ENCODE measurements at regions not wholly inside any gene's neighbourhood (a gene's known extent, or its start where the extent isn't known, plus 50 kb on each side); places are given as distances from the start of the nearest gene placed in this dataset.

- intact Hi-C loops (cut with DNase I; ENCODE audit: low total_unique reads), result no loop called here
- no peak overlapping the region for H3K4me3 ChIP-seq (ENCODE audit: low read depth, poor library complexity, severe bottlenecking)
- DNase-seq (ENCODE audit: low spot score in 2 of 2), result no peak
- TF ChIP-seq POLR2A (IDR thresholded peaks at IDR 0.05), result no peak
- 60 to 62% methylated on average over 6 of the region's 6 CpGs for WGBS, 2 donors
These were observed 87.4 kb upstream of the SLC7A11 start for GRCh38 chr4:138329506-138330070.

- 96% methylated on average over 1 of the region's 1 CpG for WGBS, 2 donors
- intact Hi-C loops (cut with DNase I; ENCODE audit: low total_unique reads), result no loop called here
These were observed 85.2 kb upstream of the SLC7A11 start for GRCh38 chr4:138327338-138327737.

GRCh38 chr4:138320831-138321230, 78.7 kb upstream of the SLC7A11 start:
- no peak for DNase-seq (ENCODE audit: low spot score in 2 of 2)
- intact Hi-C loops (cut with DNase I; ENCODE audit: low total_unique reads), result no loop called here
- no peak overlapping the region for H3K4me3 ChIP-seq (ENCODE audit: low read depth, poor library complexity, severe bottlenecking)
- TF ChIP-seq POLR2A (IDR thresholded peaks at IDR 0.05) (no peak), CTCF (IDR thresholded peaks at IDR 0.05) (no peak)
- 88 to 97% methylated on average over 1 of the region's 1 CpG for WGBS, 2 donors

More at GRCh38 chr4:138327338-138327737, 85.2 kb upstream of the SLC7A11 start:
- TF ChIP-seq CTCF (IDR thresholded peaks at IDR 0.05) (no peak), POLR2A (IDR thresholded peaks at IDR 0.05) (no peak)
- no peak overlapping the region for H3K4me3 ChIP-seq (ENCODE audit: low read depth, poor library complexity, severe bottlenecking)
- DNase-seq (ENCODE audit: low spot score in 2 of 2), result no peak

GRCh38 chr4:138320030-138320429, 77.9 kb upstream of the SLC7A11 start:
- TF ChIP-seq CTCF (IDR thresholded peaks at IDR 0.05) (no peak), POLR2A (IDR thresholded peaks at IDR 0.05) (no peak)
- 91 to 95% methylated on average over 1 of the region's 1 CpG for WGBS, 2 donors
- intact Hi-C loops (cut with DNase I; ENCODE audit: low total_unique reads), result no loop called here
- DNase-seq (ENCODE audit: low spot score in 2 of 2), result no peak
- no peak overlapping the region for H3K4me3 ChIP-seq (ENCODE audit: low read depth, poor library complexity, severe bottlenecking)

GRCh38 chr4:138317175-138317748, 75.1 kb upstream of the SLC7A11 start:
- TF ChIP-seq CTCF (IDR thresholded peaks at IDR 0.05) (no peak), POLR2A (IDR thresholded peaks at IDR 0.05) (no peak)
- no peak for DNase-seq (ENCODE audit: low spot score in 2 of 2)

GRCh38 chr4:138312536-138312911, 70.4 kb upstream of the SLC7A11 start:
- no peak overlapping the region for H3K4me3 ChIP-seq (ENCODE audit: low read depth, poor library complexity, severe bottlenecking)
- TF ChIP-seq CTCF (IDR thresholded peaks at IDR 0.05) (no peak), POLR2A (IDR thresholded peaks at IDR 0.05) (no peak)
- 93 to 94% methylated on average over 1 of the region's 1 CpG for WGBS, 2 donors
- no peak for DNase-seq (ENCODE audit: low spot score in 2 of 2)
- intact Hi-C loops (cut with DNase I; ENCODE audit: low total_unique reads), result no loop called here

More at GRCh38 chr4:138317175-138317748, 75.1 kb upstream of the SLC7A11 start:
- H3K4me3 ChIP-seq (ENCODE audit: low read depth, poor library complexity, severe bottlenecking), result no peak overlapping the region
- intact Hi-C loops (cut with DNase I; ENCODE audit: low total_unique reads), result no loop called here
- WGBS, 2 donors, result 68 to 74% methylated on average over 4 of the region's 4 CpGs

Data from lower leg skin (tissue), 4 donors.